ENCODE measurements at regions not wholly inside any gene's neighbourhood (a gene's known extent, or its start where the extent isn't known, plus 50 kb on each side); places are given as distances from the start of the nearest gene placed in this dataset.
A peak's percentile ranks its signal among the peaks of the same experiment; 100 is the strongest.
"Not testable (repeated sequence)": the region's sequence is repeated elsewhere in the genome, so short reads cannot be mapped to it uniquely, and the experiment has no call there.

DNA sequence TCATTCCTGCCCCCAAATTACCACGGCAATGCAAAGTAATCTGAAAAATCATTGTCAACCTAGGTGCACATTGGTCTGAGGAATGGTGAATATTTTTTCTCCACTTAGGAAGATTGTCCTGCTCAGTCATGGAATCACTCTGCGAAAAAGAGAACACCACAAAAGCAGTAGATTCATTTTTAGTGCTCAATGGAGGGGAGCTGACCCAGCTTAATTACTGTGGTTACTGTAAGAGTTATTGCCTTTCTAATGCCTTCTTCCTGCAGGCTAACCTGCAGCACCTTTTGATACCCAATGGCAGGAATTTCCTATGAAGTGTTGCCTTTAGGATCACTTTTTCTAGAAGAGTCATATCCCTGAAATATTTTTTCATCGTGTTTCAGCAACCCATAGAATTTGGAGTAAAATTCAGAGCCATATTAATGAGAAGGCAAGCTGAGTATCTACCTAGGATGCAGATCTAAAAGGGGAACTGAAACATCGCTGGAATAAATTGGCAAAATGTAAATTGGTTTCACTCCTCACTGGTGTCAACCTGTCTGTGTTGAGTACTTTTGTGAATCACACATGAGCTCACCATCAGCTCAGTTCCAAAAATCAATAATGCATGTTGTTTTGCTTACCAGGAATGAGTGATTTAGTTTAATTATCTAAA lies 464.5 kb downstream of the CSNK1G3 start:
- no peak for DNase-seq

DNA sequence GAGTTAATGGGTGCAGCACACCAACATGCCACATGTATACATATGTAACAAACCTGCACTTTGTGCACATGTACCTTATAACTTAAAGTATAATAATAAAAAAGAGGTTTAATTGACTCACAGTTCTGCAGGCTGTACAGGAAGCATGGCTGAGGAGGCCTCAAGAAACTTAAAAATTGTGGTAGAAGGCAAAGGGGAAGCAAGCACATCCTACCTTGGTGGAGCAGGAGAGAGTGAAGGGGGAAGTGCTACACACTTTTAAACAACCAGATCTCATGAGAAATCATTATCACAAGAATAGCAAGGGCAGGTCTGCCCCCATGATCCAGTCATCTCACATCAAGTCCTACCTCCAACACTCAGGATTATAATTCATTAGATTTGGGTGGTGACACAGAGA lies 463.5 kb downstream of the CSNK1G3 start:
- DNase-seq, result not testable (repeated sequence)

DNA sequence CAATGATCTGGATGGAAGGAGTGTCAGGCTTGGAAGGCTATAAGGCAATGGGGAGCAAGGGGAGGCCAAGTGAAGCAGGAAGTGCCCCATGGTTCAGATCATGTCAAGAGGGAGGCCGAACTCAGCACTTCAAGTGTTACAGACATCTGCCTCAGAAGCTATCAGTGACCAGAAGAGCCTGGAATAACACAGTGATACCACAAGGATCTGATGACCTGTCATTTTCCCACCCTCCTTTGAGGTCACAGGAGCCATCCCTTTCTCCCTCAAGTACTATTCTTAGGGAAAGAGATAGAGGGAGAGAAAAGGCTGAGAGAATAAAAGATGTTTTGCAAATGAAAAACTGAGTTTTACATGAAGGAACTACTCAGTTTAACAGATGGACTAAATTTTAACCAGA lies 454.8 kb downstream of the CSNK1G3 start:
- DNase-seq, result no peak

DNA sequence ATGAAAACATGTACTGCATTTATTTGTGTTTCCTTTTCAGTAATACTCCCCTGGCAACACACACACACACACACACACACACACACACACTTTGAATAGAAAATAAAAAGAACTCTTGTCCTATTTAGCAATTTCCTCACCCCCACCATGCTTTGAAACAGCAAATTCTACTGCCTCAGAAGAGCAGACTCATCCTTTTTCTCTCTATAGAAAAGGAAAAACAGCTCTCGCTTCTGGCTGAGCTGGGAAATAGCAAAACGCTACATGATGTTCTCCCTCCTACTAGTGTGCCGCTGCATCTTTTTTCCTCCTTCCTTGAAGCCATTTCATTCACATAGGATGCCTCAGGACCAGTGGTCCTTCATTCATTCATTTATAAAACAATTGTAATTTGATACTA lies 453.6 kb downstream of the CSNK1G3 start:
- DNase-seq, result peak in 1 of 2 donors; percentile 34

DNA sequence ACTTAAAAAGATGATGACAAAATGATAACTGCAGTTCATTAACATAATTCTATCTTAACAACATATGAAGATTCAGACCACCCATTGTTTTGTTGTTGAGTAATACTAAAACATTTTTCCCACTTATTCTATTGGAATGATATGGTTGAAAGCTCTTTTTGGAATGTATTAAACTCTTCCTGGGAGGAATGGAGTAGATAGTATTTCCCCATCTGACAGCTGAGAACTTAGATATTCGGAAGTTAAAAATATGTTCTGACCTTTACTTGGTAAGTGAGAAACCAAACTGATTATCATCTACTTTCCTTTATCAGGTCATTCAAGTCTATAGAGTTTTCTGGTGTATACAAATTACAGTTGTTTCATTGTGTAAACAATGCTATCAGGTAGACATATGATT lies 452.9 kb downstream of the CSNK1G3 start:
- no peak for DNase-seq

DNA sequence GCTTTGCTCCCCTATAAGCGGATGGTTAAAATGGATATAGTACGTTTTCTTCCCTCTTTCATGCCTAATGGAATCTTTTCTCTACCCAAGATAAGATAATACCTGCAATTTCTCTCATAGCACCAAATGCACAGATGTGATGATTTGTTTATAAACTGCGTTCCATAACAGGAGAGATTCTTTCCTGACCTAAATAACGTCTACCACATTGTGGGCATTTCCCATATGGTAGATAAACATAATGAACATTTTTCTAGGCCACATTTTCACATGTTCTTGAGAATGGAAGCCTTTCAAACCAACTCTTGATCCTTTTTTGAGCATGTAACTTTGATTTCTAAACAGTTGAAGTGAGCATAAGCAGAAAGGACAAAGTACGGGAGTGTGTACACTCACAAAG lies 448.5 kb downstream of the CSNK1G3 start:
- DNase-seq, result no peak

DNA sequence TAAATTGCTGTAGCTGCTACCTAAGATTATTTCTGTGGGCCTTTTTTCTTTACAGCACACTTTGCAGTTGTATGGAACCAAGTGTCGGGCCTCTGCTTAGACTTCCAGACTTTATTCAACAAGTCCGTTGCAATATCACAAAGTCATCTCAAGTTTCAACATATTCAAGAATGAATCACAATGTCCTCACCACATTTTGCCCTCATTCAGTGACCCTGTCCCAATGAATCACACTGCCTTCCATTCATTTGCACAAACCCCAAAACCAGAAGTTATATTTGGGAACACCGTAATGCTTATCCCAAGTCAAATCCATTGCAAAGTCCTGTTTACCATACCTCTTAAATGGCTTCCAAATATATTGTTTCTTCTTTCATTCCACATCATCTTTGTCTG lies 439.6 kb downstream of the CSNK1G3 start:
- no peak for DNase-seq

DNA sequence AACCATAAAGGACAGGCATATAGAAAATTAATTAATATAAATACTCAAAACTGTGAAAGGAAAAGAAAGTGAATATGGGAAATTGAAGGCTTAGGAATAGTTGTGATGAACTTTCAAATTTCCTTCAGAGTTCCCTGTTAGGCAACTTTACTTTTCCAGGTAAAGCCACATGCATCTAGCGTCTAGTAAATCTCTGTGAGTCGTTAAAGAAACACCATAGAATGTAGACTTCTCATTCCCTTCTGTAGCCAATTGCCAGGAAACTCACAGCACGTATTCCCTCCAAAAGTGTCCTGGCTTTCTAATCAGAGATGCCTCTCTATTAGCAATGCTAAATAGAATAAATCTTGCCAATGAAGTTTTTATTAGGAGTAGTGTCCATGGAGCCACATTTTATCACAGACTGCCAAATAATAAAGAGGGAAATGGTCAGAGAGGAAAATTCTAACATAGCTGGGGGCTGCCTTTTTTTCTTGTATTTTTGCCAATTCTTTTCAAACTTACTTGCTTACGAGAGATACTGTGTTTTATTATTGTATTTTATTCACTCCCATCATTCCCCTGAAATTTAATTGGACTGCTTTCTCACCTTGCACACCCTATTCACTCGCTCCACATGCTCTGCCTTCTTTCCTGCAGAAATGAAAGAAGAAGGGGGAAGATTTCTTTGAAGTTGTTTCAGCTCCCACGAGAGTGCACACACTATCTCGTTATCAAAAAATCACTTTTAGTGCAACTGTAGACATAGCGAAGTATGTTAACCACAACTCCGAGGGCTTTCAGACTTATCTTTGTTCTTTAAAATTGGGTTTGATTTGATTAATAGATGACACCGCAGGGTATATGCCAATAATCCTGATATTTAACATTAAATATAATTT lies 439.0 kb downstream of the CSNK1G3 start:
- DNase-seq, result no peak

DNA sequence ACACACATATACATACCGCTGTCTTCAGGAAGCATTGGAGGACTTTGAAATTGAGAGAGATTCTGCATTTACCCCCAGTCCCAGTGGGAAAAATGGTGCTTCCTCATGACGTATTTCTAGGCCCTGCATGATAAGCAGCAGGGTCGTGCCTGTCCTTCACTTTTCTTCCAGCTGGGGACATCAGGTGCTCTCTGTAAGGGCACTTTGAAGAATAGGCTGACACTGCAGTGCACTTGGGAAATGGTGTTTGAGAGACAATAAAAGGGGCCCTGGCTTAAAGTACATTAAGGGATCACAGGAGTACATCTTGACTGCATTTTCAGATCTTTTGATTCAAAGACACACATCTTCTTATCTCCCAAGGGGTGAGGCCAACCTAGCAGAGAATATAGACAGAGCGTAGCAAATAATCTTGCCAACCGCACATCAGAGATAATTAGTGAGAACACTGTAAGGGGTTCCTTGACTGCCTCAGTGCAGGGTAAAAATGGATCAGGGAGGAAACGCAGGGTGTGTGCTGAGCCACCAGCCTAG lies 437.9 kb downstream of the CSNK1G3 start:
- no peak for DNase-seq

DNA sequence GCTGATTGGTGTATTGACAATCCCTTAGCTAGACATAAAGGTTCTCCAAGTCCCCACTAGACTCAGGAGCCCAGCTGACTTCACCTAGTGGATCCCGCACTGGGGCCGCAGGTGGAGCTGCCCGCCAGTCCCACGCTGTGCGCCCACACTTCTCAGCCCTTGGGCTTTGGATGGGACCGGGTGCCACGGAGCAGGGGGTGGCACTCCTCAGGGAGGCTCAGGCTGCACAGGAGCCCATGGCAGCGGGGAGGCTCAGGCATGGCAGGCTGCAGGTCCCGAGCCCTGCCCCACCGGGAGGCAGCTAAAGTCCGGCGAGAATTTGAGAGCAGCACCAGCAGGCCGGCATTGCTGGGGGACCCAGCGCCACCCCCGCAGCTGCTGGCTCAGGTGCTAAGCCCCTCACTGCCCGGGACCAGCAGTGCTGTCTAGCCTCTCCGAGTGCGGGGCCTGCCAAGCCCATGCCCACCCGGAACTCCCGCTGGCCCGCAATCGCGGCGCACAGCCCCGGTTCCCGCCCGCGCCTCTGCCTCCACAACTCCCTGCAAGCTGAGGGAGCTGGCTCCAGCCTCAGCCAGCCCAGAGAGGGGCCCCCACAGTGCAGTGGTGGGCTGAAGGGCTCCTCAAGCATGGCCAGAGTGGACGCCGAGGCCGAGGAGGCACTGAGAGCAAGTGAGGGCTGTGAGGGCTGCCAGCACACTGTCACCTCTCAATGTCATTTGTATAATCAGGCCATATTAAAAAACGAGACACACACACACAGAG lies 437.2 kb downstream of the CSNK1G3 start:
- DNase-seq, result no peak

DNA sequence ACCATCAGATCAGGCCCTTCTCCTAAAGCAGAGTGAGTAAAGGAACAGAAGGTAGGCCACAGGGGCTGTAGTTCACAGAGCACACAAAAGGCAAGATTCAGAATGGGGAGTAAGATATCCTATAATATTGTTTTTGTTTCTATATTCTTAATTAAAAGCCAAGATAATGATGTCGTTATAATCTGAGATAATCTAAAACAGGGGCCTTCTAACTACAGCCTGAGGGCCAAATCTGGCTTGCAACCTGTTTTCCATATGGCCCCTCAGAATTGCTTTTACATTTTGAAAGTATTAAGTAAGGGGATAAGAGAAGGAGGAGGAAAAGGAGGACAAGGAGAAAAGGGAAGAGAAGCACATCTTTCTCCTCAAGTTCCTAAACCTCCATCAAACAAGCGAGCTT lies 435.8 kb downstream of the CSNK1G3 start:
- no peak for DNase-seq

DNA sequence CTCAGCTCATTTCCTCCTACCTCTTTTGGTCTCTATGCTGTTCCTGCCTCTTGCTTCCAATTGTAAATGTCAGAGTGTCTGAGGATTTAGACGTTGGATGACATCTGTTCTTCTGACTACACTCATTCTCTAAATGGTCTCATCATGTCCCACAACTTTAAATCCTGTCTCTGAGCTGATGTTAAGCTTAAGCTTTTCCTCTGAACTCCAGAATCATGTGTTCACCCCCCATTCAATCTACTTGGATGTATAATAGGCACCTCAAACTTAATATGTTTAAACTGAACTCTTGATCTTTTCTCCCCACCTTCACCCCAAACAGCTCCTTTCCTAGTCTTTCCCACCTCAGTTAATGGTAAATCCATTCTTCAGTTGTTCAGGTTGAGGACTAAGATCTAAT lies 433.6 kb downstream of the CSNK1G3 start:
- DNase-seq, result no peak

DNA sequence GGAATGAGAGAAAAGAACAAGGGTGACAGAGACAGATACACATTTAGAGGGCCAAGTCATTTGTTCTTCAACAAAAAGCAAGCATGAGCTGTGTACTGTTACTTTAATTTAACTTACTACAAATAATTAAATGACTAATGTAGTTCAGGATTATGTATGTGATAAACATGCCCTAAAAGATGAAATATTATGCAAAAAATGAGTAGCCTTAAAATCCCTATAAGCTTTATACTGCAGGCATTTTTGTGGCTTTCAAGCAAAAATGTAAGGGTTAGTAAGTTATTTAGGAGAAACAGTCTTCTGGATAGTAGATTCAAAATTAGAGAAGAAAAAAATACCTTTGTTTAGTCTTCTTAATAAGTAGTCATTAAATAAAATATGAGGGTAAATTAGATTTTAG lies 431.2 kb downstream of the CSNK1G3 start:
- DNase-seq, result no peak

DNA sequence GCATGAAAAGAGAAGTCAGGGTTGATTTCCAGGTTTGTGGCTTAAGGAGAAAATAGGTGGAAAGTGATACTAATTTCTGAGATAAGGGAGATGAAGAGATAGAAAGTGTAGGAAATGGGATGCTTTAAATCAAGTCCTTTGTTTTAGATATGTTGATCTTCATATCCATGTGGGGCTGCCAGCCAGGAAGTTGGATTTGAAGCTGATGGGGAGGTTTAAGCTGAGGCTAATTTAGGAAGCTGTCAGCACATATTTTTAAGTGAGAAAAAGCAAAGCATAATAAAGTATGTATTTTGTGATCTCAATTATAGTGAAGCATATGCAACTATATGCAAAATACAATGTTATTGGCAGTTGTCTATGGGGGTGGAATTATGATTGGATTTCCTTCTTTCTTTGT lies 428.4 kb downstream of the CSNK1G3 start:
- DNase-seq, result no peak

DNA sequence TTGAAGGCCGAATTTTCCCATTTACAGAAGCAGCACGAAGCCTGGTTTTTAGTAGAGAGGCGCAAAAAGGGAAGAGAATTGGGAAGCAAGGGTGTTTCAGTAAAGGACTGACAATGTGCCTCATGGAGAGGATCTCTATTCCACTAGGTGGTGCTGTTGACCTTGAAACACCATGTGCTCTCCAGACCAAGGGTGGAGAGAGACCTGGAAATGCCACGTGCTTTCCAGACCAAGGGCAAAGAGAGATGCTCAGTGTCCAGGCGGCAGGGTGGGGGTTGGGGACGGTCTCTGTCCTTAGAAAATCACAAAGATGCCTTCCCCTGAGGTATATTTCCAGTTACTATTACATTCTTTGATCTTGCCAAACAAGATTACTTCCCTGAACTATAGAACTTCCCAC lies 425.3 kb downstream of the CSNK1G3 start:
- DNase-seq, result peak in 1 of 2 donors; percentile 1

DNA sequence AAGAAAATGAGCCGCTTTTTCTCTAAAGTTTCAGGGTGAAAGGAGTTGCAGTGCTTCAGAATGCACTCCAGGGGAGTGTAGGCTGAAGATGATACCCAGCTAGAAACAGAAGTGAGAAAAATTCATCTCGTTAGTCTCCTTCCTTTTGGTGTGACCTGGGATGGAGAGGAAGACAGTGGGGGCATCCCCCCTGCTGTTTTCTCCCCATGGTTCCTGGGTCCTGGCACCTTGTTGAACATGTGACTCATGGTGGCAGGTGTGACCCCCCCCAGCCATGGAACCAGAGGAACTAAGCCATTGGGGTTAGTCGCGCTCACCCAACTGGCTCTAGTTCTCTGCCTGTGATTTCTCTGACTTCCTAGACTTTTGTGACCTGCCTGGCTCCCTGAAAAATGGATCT lies 424.6 kb downstream of the CSNK1G3 start:
- DNase-seq, result no peak

DNA sequence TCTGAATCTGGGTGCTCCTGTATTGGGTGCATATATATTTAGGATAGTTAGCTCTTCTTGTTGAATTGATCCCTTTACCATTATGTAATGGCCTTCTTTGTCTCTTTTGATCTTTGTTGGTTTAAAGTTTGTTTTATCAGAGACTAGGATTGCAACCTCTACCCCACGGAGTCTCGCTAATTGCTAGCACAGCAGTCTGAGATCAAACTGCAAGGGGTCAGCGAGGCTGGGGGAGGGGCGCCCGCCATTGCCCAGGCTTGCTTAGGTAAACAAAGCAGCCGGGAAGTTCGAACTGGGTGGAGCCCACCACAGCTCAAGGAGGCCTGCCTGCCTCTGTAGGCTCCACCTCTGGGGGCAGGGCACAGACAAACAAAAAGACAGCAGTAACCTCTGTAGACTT lies 421.8 kb downstream of the CSNK1G3 start:
- not testable (repeated sequence) for DNase-seq

DNA sequence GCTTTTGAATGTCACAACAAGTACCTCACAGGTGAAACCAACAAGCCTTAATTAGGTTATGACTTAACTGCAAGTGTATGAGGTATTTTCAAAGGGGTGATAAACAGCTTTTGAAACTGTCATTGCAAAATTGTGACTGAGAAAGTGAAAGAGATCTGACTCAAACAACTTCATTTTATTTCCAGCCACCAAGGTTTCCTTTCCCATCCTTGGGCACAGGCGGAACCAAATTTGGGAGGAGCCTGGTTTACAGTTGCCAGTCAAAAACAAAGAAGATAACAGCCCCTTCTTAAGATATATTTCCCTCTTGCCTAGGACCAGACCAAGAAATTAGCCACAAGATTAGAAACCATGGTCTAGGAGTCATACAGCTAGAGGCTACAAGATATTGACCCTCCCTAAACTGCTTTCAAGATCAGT lies 417.1 kb downstream of the CSNK1G3 start:
- DNase-seq, result no peak

DNA sequence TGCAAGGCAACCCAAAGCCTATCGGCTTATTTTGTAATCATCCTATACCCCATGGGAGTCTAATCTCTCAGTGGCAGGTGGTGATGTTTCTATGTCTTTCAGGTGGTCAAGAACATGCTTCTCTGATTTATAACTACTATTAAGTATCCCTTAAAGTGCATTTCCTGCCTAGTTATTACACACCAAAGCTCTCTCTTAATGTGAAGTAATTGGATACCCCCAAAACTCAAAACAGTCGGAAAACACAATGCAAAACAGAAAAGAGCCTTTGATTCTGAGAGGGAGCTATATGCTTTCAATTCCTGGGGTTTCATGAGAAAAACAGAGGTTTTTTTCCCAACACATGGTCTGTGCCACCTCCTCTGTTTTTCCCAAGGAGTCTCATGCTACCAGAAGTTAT lies 416.4 kb downstream of the CSNK1G3 start:
- DNase-seq, result no peak

DNA sequence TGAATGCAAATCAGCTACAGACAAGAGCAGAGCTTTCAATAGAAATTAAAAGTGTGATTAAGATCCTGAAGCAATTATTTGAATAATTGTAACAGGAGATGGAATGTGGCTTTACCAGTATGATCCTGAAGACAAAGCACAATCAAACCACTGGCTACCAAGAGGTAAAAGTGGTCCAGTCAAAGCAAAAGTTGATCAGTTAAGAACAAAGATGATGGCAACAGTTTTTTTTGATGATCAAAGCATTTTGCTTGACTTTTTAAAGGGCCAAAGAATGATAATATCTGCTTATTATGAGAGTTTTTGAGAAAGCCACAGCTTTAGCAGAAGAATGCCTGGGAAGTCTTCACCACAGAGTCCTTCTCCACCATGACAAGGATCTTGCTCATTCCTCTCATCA lies 409.2 kb downstream of the CSNK1G3 start:
- no peak for DNase-seq

DNA sequence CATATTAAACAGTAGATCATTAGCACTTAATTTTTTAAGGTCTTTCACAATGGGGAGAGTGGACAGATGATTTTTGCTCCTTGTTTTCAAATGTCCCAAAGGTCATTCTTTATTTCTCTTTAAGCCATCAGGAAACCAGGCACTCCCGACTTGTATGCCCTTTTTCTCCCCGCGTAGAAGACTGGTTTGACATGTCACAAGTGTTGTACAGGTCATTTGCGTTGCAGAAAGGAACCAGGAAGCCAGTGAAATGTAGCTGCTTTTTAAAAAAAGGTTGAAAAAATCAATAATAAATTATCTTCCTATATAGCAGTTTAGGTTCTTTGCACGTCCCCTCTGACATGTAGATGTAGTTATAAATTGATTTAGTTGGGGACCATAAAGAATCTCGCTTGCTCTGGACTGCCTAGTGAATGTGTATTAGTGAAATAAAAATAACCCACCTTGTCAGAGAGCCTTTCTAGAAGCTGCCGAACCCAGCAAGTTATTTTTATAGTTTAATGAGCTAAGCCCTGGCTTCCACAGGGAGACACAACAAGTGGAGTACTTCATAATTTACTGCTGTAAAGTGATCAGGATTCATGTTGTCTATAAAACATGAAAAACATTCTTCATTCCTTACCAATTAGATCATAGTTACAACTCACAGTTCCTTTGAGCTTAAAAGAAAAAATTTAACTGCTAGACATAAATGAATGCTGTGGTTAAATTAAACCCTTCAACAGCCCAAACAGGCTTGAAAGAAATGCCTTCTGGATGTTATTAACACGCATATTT lies 404.6 kb downstream of the CSNK1G3 start:
- DNase-seq, result no peak

DNA sequence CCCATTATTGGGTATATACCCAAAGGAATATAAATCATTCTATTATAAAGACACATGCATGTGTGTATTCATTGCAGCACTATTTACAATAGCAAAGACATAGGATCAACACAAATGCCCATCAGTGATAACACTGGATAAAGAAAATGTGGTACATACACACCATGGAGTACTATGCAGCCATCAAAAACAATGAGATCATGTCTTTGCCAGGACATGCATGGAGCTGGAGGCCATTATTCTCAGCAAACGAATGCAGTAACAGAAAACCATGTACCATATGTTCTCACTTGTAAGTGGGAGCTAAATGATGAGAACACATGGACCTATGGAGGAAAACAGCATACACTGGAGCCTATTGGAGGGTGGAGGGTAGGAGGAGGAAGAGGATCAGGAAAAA lies 402.4 kb downstream of the CSNK1G3 start:
- DNase-seq, result no peak

DNA sequence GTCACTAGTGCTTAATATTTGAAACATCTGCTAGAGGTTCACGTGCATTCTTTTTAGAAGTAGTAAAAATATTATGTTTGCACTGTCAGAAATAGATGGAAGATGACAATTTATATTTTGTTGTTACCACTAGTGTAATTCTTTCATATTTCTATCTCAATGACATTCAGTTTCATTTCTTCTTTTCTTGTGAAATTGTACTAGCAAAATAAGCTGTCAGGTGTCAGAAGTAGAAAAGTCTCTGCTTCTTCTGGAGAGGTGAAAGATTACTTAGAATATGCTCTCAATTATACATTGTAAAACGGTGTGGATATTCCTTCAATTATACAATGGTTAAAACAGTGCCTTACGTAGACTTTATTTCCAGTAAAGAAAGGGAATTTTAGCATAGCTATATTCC lies 395.4 kb downstream of the CSNK1G3 start:
- DNase-seq, result no peak
